Neuronal stem cell (in vitro differentiated cells): ENCODE measurements at regions not wholly inside any gene's neighbourhood (a gene's known extent, or its start where the extent isn't known, plus 50 kb on each side); places are given as distances from the start of the nearest gene placed in this dataset.

Experiments used
- DNase-seq: peaks from one replicate; pipeline ENCODE4 v3.0.0-alpha.2; 2013; ENCODE audit warnings: low spot score
- H2AFZ ChIP-seq: one replicate; pipeline ENCODE4 v1.6.1; 2013; ENCODE audit warnings: mild to moderate bottlenecking, low read length, inconsistent platforms
- H2AK5ac ChIP-seq: 2 replicates; pipeline ENCODE4 v1.6.1; 2013; ENCODE audit warnings: low read depth, mild to moderate bottlenecking, inconsistent platforms, low read length, moderate library complexity, mixed read lengths
- H2BK120ac ChIP-seq: 2 replicates; pipeline ENCODE4 v1.6.1; 2013; ENCODE audit warnings: low read depth, mild to moderate bottlenecking, inconsistent platforms, low read length, moderate library complexity, mixed read lengths
- H2BK12ac ChIP-seq: one replicate; pipeline ENCODE4 v1.6.1; 2013; ENCODE audit warnings: low read length, inconsistent platforms
- H2BK15ac ChIP-seq: 2 replicates; pipeline ENCODE4 v1.6.1; 2013; ENCODE audit warnings: mild to moderate bottlenecking, low read length, inconsistent platforms, mixed read lengths
- H2BK5ac ChIP-seq: one replicate; pipeline ENCODE4 v1.6.1; 2013; ENCODE audit warnings: inconsistent platforms, mild to moderate bottlenecking, low read length, moderate library complexity
- H3K14ac ChIP-seq: one replicate; pipeline ENCODE4 v1.6.1; 2013; ENCODE audit warnings: low read length, inconsistent platforms
- H3K18ac ChIP-seq: 2 replicates; pipeline ENCODE4 v1.6.1; 2013; ENCODE audit warnings: low read length, inconsistent platforms
- H3K23ac ChIP-seq: 2 replicates; pipeline ENCODE4 v1.6.1; 2013; ENCODE audit warnings: low read depth, mild to moderate bottlenecking, mixed read lengths, low read length, inconsistent platforms; ENCODE audit not compliant: poor library complexity
- H3K27ac ChIP-seq: replicated peaks from 3 replicates; pipeline ENCODE4 v1.5.1; 2013; ENCODE audit warnings: low read length, inconsistent platforms
- H3K27me3 ChIP-seq, 3 experiments: 2 replicates each; pipeline ENCODE4 v1.6.1; 2013; ENCODE audit warnings: low read length in 3 of 3, mild to moderate bottlenecking in 2 of 3, inconsistent platforms in 1 of 3, low read depth in 1 of 3, mixed read lengths in 1 of 3, moderate library complexity in 1 of 3; ENCODE audit not compliant: control insufficient read depth in 3 of 3, insufficient read depth in 3 of 3
- H3K36me3 ChIP-seq, 2 donors: replicated peaks in 1 of 2; 2 replicates each; pipeline ENCODE4 v1.6.1; 2013; ENCODE audit warnings: low read length in 2 of 2; ENCODE audit not compliant: control insufficient read depth in 2 of 2, insufficient read depth in 2 of 2
- H3K4ac ChIP-seq: 2 replicates; pipeline ENCODE4 v1.6.1; 2013; ENCODE audit warnings: inconsistent platforms, mild to moderate bottlenecking, low read length, moderate library complexity
- H3K4me1 ChIP-seq, 2 donors: 1 replicate in 1 of 2; 2 replicates in 1 of 2; pipeline ENCODE4 v1.6.1; 2013; ENCODE audit warnings: low read length in 2 of 2, low read depth in 1 of 2; ENCODE audit not compliant: control insufficient read depth in 2 of 2, insufficient read depth in 1 of 2
- H3K4me2 ChIP-seq: one replicate; pipeline ENCODE4 v1.6.1; 2013; ENCODE audit warnings: mild to moderate bottlenecking, low read length, inconsistent platforms; ENCODE audit not compliant: insufficient read depth, poor library complexity, severe bottlenecking
- H3K4me3 ChIP-seq, 2 donors: 2 replicates each; pipeline ENCODE4 v1.5.1; 2013; ENCODE audit warnings: low read length in 2 of 2, mild to moderate bottlenecking in 2 of 2, inconsistent platforms in 1 of 2, moderate library complexity in 1 of 2
- H3K79me1 ChIP-seq: one replicate; pipeline ENCODE4 v1.6.1; 2013; ENCODE audit warnings: low read depth, mild to moderate bottlenecking, inconsistent platforms, low read length, moderate library complexity
- H3K9ac ChIP-seq: one replicate; pipeline ENCODE4 v1.6.1; 2013; ENCODE audit warnings: mild to moderate bottlenecking, low read depth, low read length, inconsistent platforms; ENCODE audit not compliant: poor library complexity
- H3K9me3 ChIP-seq, 2 donors: replicated peaks in 1 of 2; 2 replicates each; pipeline versions ENCODE3 to v1.6.1; 2013; ENCODE audit warnings: low read length in 2 of 2, mild to moderate bottlenecking in 2 of 2, inconsistent platforms in 1 of 2, low read depth in 1 of 2, mixed read lengths in 1 of 2, moderate library complexity in 1 of 2; ENCODE audit not compliant: control insufficient read depth in 2 of 2, insufficient read depth in 1 of 2
- H4K8ac ChIP-seq: one replicate; pipeline ENCODE4 v1.6.1; 2013; ENCODE audit warnings: low read depth, mild to moderate bottlenecking, inconsistent platforms, low read length, moderate library complexity
- H4K91ac ChIP-seq: one replicate; pipeline ENCODE4 v1.6.1; 2013; ENCODE audit warnings: low read length, low read depth, mild to moderate bottlenecking, inconsistent platforms; ENCODE audit not compliant: poor library complexity
- WGBS, 2 donors: extraction: QIAGEN DNeasy Blood & Tissue Kit; methylation state at CpG; one replicate each; pipeline ENCODE4 v1.1.7; 2013; ENCODE audit warnings: missing lambda C conversion rate in 2 of 2, mixed read lengths in 1 of 2; ENCODE audit not compliant: insufficient read length in 2 of 2, insufficient replicate concordance in 1 of 2; ENCODE audit errors: extremely low coverage in 2 of 2; 5-methylcytosine and 5-hydroxymethylcytosine counted together

GRCh38 chr12:86826051-86826450, 569.9 kb upstream of the MGAT4C start:
- Histone ChIP-seq H3K23ac (no peak overlapping the region), H2AFZ (no peak overlapping the region), H3K4ac (no peak overlapping the region), H4K8ac (no peak overlapping the region), H3K27ac (no peak overlapping the region), H2AK5ac (no peak overlapping the region), H4K91ac (no peak overlapping the region), H3K4me1 (no peaks in the 10 kb centered on the region), H3K9ac (no peak overlapping the region), H2BK120ac (no peak overlapping the region), H3K18ac (no peak overlapping the region), H3K36me3 (no peaks in the 10 kb centered on the region), H3K27me3 (no peaks in the 10 kb centered on the region), H3K79me1 (no peaks in the 10 kb centered on the region), H2BK12ac (no peak overlapping the region), H3K4me2 (no peak overlapping the region), H2BK15ac (no peak overlapping the region), H2BK5ac (no peak overlapping the region), H3K14ac (no peak overlapping the region), H3K9me3 (no peaks in the 10 kb centered on the region), H3K4me3 (no peak overlapping the region)
- no CpG with 5 or more reads among the region's 2 CpGs for WGBS, 2 donors
- no peak for DNase-seq

- Histone ChIP-seq H3K9ac (no peak overlapping the region), H3K4me2 (no peak overlapping the region), H3K79me1 (no peaks in the 10 kb centered on the region), H2BK5ac (no peak overlapping the region), H3K27ac (no peak overlapping the region), H3K4me3 (no peak overlapping the region), H3K23ac (no peak overlapping the region), H4K8ac (no peak overlapping the region), H3K14ac (no peak overlapping the region), H3K18ac (no peak overlapping the region), H3K36me3 (no peaks in the 10 kb centered on the region), H3K4ac (no peak overlapping the region), H3K4me1 (no peaks in the 10 kb centered on the region), H3K9me3 (no peaks in the 10 kb centered on the region), H2AFZ (no peak overlapping the region), H3K27me3 (no peaks in the 10 kb centered on the region), H2BK15ac (no peak overlapping the region), H2AK5ac (no peak overlapping the region), H4K91ac (no peak overlapping the region), H2BK12ac (no peak overlapping the region), H2BK120ac (no peak overlapping the region)
- no CpG with 5 or more reads among the region's 1 CpG for WGBS, 2 donors
- DNase-seq, result no peak
Observed at GRCh38 chr12:86801439-86801838, 545.2 kb upstream of the MGAT4C start.

GRCh38 chr12:86799616-86800015, 543.4 kb upstream of the MGAT4C start:
- H3K36me3 ChIP-seq, result no peaks in the 10 kb centered on the region
- H3K4ac ChIP-seq, result no peak overlapping the region
- H2BK5ac ChIP-seq, result no peak overlapping the region
- no peak overlapping the region for H2AFZ ChIP-seq
- no peak overlapping the region for H3K23ac ChIP-seq
- H3K79me1 ChIP-seq, result no peaks in the 10 kb centered on the region
- DNase-seq, result no peak
- H3K4me2 ChIP-seq, result no peak overlapping the region
- no peak overlapping the region for H3K18ac ChIP-seq
- no peak overlapping the region for H2AK5ac ChIP-seq
- H4K91ac ChIP-seq, result no peak overlapping the region
- H3K27me3 ChIP-seq, result no peaks in the 10 kb centered on the region
- no peak overlapping the region for H2BK12ac ChIP-seq
- no peak overlapping the region for H3K9ac ChIP-seq
- H4K8ac ChIP-seq, result no peak overlapping the region
- H3K14ac ChIP-seq, result no peak overlapping the region
- no peaks in the 10 kb centered on the region for H3K4me1 ChIP-seq
- no peak overlapping the region for H2BK15ac ChIP-seq
- no CpG with 5 or more reads among the region's 2 CpGs for WGBS, 2 donors
- no peak overlapping the region for H3K27ac ChIP-seq
- H3K9me3 ChIP-seq, result no peaks in the 10 kb centered on the region
- H2BK120ac ChIP-seq, result no peak overlapping the region
- no peak overlapping the region for H3K4me3 ChIP-seq

- DNase-seq, result no peak
- H4K91ac ChIP-seq, result no peak overlapping the region
- H4K8ac ChIP-seq, result no peak overlapping the region
- H2BK5ac ChIP-seq, result no peak overlapping the region
- WGBS, 2 donors, result no CpG with 5 or more reads among the region's 1 CpG
- no peak overlapping the region for H2AK5ac ChIP-seq
- H3K27me3 ChIP-seq, result no peaks in the 10 kb centered on the region
- H3K4me2 ChIP-seq, result no peak overlapping the region
- no peaks in the 10 kb centered on the region for H3K36me3 ChIP-seq
- H3K14ac ChIP-seq, result no peak overlapping the region
- no peak overlapping the region for H3K4me3 ChIP-seq
- no peak overlapping the region for H3K23ac ChIP-seq
- no peaks in the 10 kb centered on the region for H3K9me3 ChIP-seq
- no peak overlapping the region for H2BK15ac ChIP-seq
- H2BK12ac ChIP-seq, result no peak overlapping the region
- no peaks in the 10 kb centered on the region for H3K4me1 ChIP-seq
- no peak overlapping the region for H2AFZ ChIP-seq
- no peak overlapping the region for H3K27ac ChIP-seq
- no peak overlapping the region for H2BK120ac ChIP-seq
- H3K79me1 ChIP-seq, result no peaks in the 10 kb centered on the region
- no peak overlapping the region for H3K4ac ChIP-seq
- H3K18ac ChIP-seq, result no peak overlapping the region
- no peak overlapping the region for H3K9ac ChIP-seq
Observed at GRCh38 chr12:86796550-86796949, 540.4 kb upstream of the MGAT4C start.
